ENCODE measurements at regions not wholly inside any gene's neighbourhood (a gene's known extent, or its start where the extent isn't known, plus 50 kb on each side); places are given as distances from the start of the nearest gene placed in this dataset.

DNA sequence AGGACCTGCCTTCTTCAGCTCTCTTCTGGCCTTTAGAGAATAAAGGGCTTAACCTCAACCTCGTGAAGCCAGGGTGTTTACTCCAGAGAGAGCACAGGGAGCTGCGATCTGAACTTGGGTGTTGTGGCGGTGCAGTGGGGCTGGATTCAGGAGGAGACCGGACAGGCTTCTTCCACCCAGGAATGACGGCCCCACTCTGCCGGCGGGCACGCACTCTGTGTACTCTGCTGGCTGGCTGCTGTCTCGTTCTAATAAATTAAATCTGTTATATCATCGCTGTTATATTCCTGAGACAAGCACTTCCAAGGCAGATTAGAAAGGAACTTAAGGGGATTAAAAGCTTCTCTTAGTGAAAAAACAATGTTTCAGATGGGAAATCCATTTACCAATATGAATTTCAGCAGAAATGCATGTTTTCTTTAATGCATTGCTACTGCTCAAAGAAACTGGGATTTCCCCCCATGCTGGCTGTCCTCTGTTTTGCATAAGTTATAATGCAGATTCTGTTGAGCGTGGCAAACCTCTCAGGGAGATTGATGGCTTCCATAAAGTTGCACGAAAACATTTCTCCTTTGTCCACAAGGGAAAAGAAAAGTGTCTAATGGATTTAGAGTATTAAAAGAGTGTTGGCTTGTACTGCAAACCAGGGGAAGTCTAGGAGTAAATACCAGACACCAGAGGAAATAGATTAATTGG is 168.6 kb upstream of the IRX3 start:
- no peak overlapping the region for H3K9ac ChIP-seq

GRCh38 chr16:54454616-54455015 is 168.0 kb upstream of the IRX3 start:
- no peaks in the 10 kb centered on the region for H3K79me2 ChIP-seq (ENCODE audit: insufficient read depth, low read depth)
- no peak overlapping the region for H3K4me3 ChIP-seq (IDR thresholded peaks at IDR 0.05; ENCODE audit: insufficient read depth, low read depth, low read length)
- H3K4me2 ChIP-seq: no peak overlapping the region

More for the DNA sequence above, 168.6 kb upstream of the IRX3 start:
- Histone ChIP-seq H3K4me1 (ENCODE audit: low read depth, poor library complexity, severe bottlenecking) (no peaks in the 10 kb centered on the region), H3K4me3 (IDR thresholded peaks at IDR 0.05; ENCODE audit: insufficient read depth, low read depth, low read length) (no peak overlapping the region), H3K79me2 (ENCODE audit: insufficient read depth, low read depth) (no peaks in the 10 kb centered on the region), H3K36me3 (ENCODE audit: insufficient read depth) (no peaks in the 10 kb centered on the region), H2AFZ (ENCODE audit: low read depth) (no peak overlapping the region), H4K20me1 (ENCODE audit: insufficient read depth) (no peaks in the 10 kb centered on the region), H3K27me3 (ENCODE audit: insufficient read depth, low read depth) (no peaks in the 10 kb centered on the region), H3K27ac (no peak overlapping the region), H3K4me2 (no peak overlapping the region)
- TF ChIP-seq CTCF (conservative IDR thresholded peaks at IDR 0.05; ENCODE audit: low read depth, low read length): no peak

GRCh38 chr16:54453871-54454270 is 167.3 kb upstream of the IRX3 start:
- no peaks in the 10 kb centered on the region for H3K36me3 ChIP-seq (ENCODE audit: insufficient read depth)
- TF ChIP-seq CTCF (conservative IDR thresholded peaks at IDR 0.05; ENCODE audit: low read depth, low read length): no peak
- no peaks in the 10 kb centered on the region for H3K4me1 ChIP-seq (ENCODE audit: low read depth, poor library complexity, severe bottlenecking)
- H3K27ac ChIP-seq: no peak overlapping the region
- no peak overlapping the region for H3K4me3 ChIP-seq (IDR thresholded peaks at IDR 0.05; ENCODE audit: insufficient read depth, low read depth, low read length)
- H3K4me2 ChIP-seq: no peak overlapping the region
- no peaks in the 10 kb centered on the region for H3K27me3 ChIP-seq (ENCODE audit: insufficient read depth, low read depth)
- H4K20me1 ChIP-seq (ENCODE audit: insufficient read depth): no peaks in the 10 kb centered on the region
- H3K79me2 ChIP-seq (ENCODE audit: insufficient read depth, low read depth): no peaks in the 10 kb centered on the region
- no peak overlapping the region for H3K9ac ChIP-seq
- no peak overlapping the region for H2AFZ ChIP-seq (ENCODE audit: low read depth)

More at GRCh38 chr16:54454616-54455015, 168.0 kb upstream of the IRX3 start:
- Histone ChIP-seq H4K20me1 (ENCODE audit: insufficient read depth) (no peaks in the 10 kb centered on the region), H3K27ac (no peak overlapping the region), H3K27me3 (ENCODE audit: insufficient read depth, low read depth) (no peaks in the 10 kb centered on the region), H3K4me1 (ENCODE audit: low read depth, poor library complexity, severe bottlenecking) (no peaks in the 10 kb centered on the region), H2AFZ (ENCODE audit: low read depth) (no peak overlapping the region), H3K36me3 (ENCODE audit: insufficient read depth) (no peaks in the 10 kb centered on the region), H3K9ac (no peak overlapping the region)
- no peak for TF ChIP-seq CTCF (conservative IDR thresholded peaks at IDR 0.05; ENCODE audit: low read depth, low read length)

GRCh38 chr16:54447576-54448440 is 161.2 kb upstream of the IRX3 start:
- H4K20me1 ChIP-seq (ENCODE audit: insufficient read depth): no peaks in the 10 kb centered on the region
- no peak overlapping the region for H3K9ac ChIP-seq
- H3K27ac ChIP-seq: no peak overlapping the region
- no peak overlapping the region for H3K4me2 ChIP-seq
- H3K4me1 ChIP-seq (ENCODE audit: low read depth, poor library complexity, severe bottlenecking): peaks cover 30% of the 10 kb centered on the region
- H2AFZ ChIP-seq (ENCODE audit: low read depth): no peak overlapping the region
- no peaks in the 10 kb centered on the region for H3K27me3 ChIP-seq (ENCODE audit: insufficient read depth, low read depth)
- H3K4me3 ChIP-seq (IDR thresholded peaks at IDR 0.05; ENCODE audit: insufficient read depth, low read depth, low read length): no peak overlapping the region
- no peaks in the 10 kb centered on the region for H3K79me2 ChIP-seq (ENCODE audit: insufficient read depth, low read depth)
- TF ChIP-seq CTCF (conservative IDR thresholded peaks at IDR 0.05; ENCODE audit: low read depth, low read length): no peak
- no peaks in the 10 kb centered on the region for H3K36me3 ChIP-seq (ENCODE audit: insufficient read depth)
